RPMI8226 (cell line): ENCODE measurements at regions not wholly inside any gene's neighbourhood (a gene's known extent, or its start where the extent isn't known, plus 50 kb on each side); places are given as distances from the start of the nearest gene placed in this dataset.

Experiments
- DNase-seq: peaks from one replicate; pipeline ENCODE4 v3.0.0-alpha.2; 2015

GRCh38 chr6:81808851-81809570 lies 56.5 kb upstream of the TENT5A start:
- DNase-seq, result no peak

- DNase-seq, result no peak
Observed at GRCh38 chr6:81806793-81807565, 54.5 kb upstream of the TENT5A start.

- no peak for DNase-seq
Observed at GRCh38 chr6:81802356-81802755, 49.9 kb upstream of the TENT5A start.
